ENCODE measurements at regions not wholly inside any gene's neighbourhood (a gene's known extent, or its start where the extent isn't known, plus 50 kb on each side); places are given as distances from the start of the nearest gene placed in this dataset.
"Not testable (repeated sequence)": the region's sequence is repeated elsewhere in the genome, so short reads cannot be mapped to it uniquely, and the experiment has no call there.

GRCh38 chr2:34244195-34244594, 645.1 kb upstream of the FAM98A start:
- peaks cover 0 to 9% (median 2%) of the 10 kb centered on the region in 7 donors for H3K9me3 Mint-ChIP-seq
- Histone ChIP-seq H3K36me3 (ENCODE audit: control insufficient read depth, insufficient read depth, low read length) (no peaks in the 10 kb centered on the region), H3K27me3 (ENCODE audit: control insufficient read depth, insufficient read depth, low read length) (no peaks in the 10 kb centered on the region), H3K27ac (ENCODE audit: insufficient read depth, low read length, poor library complexity, severe bottlenecking) (no peak overlapping the region), H3K4me1 (ENCODE audit: control insufficient read depth, insufficient read depth, low read length, poor library complexity, severe bottlenecking) (no peaks in the 10 kb centered on the region), H3K9me3 (ENCODE audit: control insufficient read depth in 2 of 2, low read length in 2 of 2) (peaks cover 0 to 5% of the 10 kb centered on the region in 2 experiments), H3K4me3 (ENCODE audit: low read depth, low read length) (no peak overlapping the region)
- peak overlapping the region in 1 of 3 donors; percentile 16 for H3K27ac Mint-ChIP-seq
- H3K36me3 Mint-ChIP-seq: no peaks in the 10 kb centered on the region
- no peaks in the 10 kb centered on the region for H3K27me3 Mint-ChIP-seq
- no peaks in the 10 kb centered on the region for H3K4me1 Mint-ChIP-seq
- ATAC-seq (ENCODE audit: low read depth in 2 of 2): no peak
- no peak overlapping the region for H3K4me3 Mint-ChIP-seq
- DNase-seq: no peak

DNA sequence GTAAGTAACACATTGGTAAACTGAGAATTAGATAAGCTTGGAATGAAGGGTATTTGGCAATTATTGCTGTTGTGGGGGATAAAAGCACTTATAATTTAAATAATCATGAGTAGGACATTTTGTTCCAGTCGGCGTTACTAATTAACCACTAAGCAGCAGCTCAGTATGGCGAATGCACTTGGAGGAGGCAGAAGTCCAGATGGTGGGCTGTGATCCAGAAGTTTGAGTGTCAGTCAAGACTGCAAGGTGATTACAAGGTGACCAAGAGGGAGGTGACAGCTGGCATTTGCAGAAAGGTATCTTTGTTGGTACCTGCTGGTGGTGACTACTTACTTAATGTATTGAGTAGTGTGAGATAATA, 643.6 kb upstream of the FAM98A start:
- H3K27me3 ChIP-seq (ENCODE audit: control insufficient read depth, insufficient read depth, low read length): no peaks in the 10 kb centered on the region
- no peaks in the 10 kb centered on the region for H3K36me3 Mint-ChIP-seq
- no peak for DNase-seq
- no peak overlapping the region for H3K4me3 Mint-ChIP-seq
- H3K27me3 Mint-ChIP-seq: no peaks in the 10 kb centered on the region
- H3K27ac Mint-ChIP-seq: no peak overlapping the region
- no peak for ATAC-seq (ENCODE audit: low read depth in 2 of 2)
- no peaks in the 10 kb centered on the region for H3K36me3 ChIP-seq (ENCODE audit: control insufficient read depth, insufficient read depth, low read length)
- no peaks in the 10 kb centered on the region for H3K4me1 ChIP-seq (ENCODE audit: control insufficient read depth, insufficient read depth, low read length, poor library complexity, severe bottlenecking)
- H3K4me1 Mint-ChIP-seq: no peaks in the 10 kb centered on the region
- no peak overlapping the region for H3K4me3 ChIP-seq (ENCODE audit: low read depth, low read length)
- no peak overlapping the region for H3K27ac ChIP-seq (ENCODE audit: insufficient read depth, low read length, poor library complexity, severe bottlenecking)
- H3K9me3 ChIP-seq (ENCODE audit: control insufficient read depth in 2 of 2, low read length in 2 of 2): peaks cover 2 to 5% of the 10 kb centered on the region in 2 experiments
- H3K9me3 Mint-ChIP-seq: peaks cover 0 to 9% (median 2%) of the 10 kb centered on the region in 7 donors

DNA sequence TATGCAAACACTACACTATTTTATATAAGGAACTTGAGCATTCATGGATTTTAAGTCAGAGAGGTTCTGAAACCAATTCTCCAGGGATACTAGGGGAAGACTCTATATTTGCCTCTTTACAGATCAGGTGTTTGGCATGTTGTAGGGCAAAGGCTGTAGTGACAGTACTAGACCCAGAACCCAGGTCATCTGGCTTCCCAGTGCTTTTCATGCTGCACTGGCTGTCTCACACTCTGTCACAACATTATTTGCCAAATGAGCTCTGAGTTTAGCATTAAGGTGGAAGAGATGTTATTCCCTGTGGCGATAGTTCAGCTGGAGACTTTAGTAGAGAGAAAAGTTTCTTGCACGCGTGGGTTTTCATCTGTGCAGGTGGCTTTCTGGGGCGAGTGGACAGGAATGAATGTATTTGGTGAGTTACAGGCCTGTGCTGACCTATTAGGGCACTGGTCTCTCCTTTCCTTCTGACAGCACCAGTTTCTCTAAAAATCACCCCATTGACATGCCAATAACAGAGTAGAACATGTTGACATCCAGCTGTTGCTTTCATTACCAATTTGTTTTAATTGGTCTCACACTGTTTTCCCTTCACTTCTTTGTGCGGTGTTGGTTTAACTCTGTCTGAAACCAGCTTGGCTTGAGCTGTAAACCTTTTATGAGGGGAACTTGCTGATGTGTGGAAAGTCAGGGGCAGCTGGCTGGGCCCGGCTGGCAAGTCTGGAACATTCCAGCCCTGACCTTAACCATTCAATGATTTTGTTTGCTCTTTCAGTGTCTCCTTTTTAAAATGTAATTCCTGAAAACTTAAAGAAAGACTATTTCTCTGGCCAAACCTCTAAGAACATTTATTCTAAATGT, 643.0 kb upstream of the FAM98A start:
- Histone ChIP-seq H3K9me3 (ENCODE audit: control insufficient read depth in 2 of 2, low read length in 2 of 2) (peaks cover 2 to 5% of the 10 kb centered on the region in 2 experiments), H3K27me3 (ENCODE audit: control insufficient read depth, insufficient read depth, low read length) (no peaks in the 10 kb centered on the region), H3K4me1 (ENCODE audit: control insufficient read depth, insufficient read depth, low read length, poor library complexity, severe bottlenecking) (no peaks in the 10 kb centered on the region), H3K4me3 (ENCODE audit: low read depth, low read length) (no peak overlapping the region), H3K27ac (ENCODE audit: insufficient read depth, low read length, poor library complexity, severe bottlenecking) (no peak overlapping the region), H3K36me3 (ENCODE audit: control insufficient read depth, insufficient read depth, low read length) (no peaks in the 10 kb centered on the region)
- no peak overlapping the region for H3K4me3 Mint-ChIP-seq
- H3K27me3 Mint-ChIP-seq: no peaks in the 10 kb centered on the region
- H3K9me3 Mint-ChIP-seq: peaks cover 0 to 11% (median 2%) of the 10 kb centered on the region in 7 donors
- H3K27ac Mint-ChIP-seq: no peak overlapping the region
- H3K4me1 Mint-ChIP-seq: no peaks in the 10 kb centered on the region
- H3K36me3 Mint-ChIP-seq: no peaks in the 10 kb centered on the region
- DNase-seq (no peak), ATAC-seq (ENCODE audit: low read depth in 2 of 2) (no peak)

DNA sequence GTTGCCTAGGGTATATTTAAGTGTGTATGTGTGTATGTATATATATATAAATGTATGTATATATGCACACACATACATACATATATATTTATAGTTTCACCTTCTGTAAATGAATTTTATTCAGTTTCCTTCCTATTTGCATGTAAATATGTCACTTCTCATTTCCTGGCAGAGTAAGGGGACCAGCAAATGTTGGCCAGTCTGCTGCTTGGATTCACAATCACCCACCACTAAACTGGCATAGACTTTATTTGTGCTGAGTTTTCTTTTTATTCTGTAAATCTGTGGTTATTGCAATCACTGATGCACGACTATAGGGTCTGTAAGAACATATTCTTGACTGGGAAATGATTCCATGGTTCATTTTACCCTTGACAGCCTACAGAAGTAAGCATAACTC, 640.4 kb upstream of the FAM98A start:
- Mint-ChIP-seq H3K27me3 (no peaks in the 10 kb centered on the region), H3K4me1 (no peaks in the 10 kb centered on the region), H3K36me3 (no peaks in the 10 kb centered on the region), H3K27ac (no peak overlapping the region), H3K4me3 (no peak overlapping the region), H3K9me3 (peaks cover 1 to 23% (median 3%) of the 10 kb centered on the region in 7 donors)
- H3K4me1 ChIP-seq (ENCODE audit: control insufficient read depth, insufficient read depth, low read length, poor library complexity, severe bottlenecking): no peaks in the 10 kb centered on the region
- no peaks in the 10 kb centered on the region for H3K36me3 ChIP-seq (ENCODE audit: control insufficient read depth, insufficient read depth, low read length)
- no peak overlapping the region for H3K27ac ChIP-seq (ENCODE audit: insufficient read depth, low read length, poor library complexity, severe bottlenecking)
- DNase-seq (no peak), ATAC-seq (ENCODE audit: low read depth in 2 of 2) (no peak)
- no peak overlapping the region for H3K4me3 ChIP-seq (ENCODE audit: low read depth, low read length)
- no peaks in the 10 kb centered on the region for H3K27me3 ChIP-seq (ENCODE audit: control insufficient read depth, insufficient read depth, low read length)
- peaks cover 2 to 5% of the 10 kb centered on the region in 2 experiments for H3K9me3 ChIP-seq (ENCODE audit: control insufficient read depth in 2 of 2, low read length in 2 of 2)

GRCh38 chr2:34234823-34235222, 635.7 kb upstream of the FAM98A start:
- Mint-ChIP-seq H3K4me3 (no peak overlapping the region), H3K27me3 (no peaks in the 10 kb centered on the region), H3K4me1 (no peaks in the 10 kb centered on the region), H3K9me3 (peaks cover 0 to 16% (median 2%) of the 10 kb centered on the region in 7 donors), H3K27ac (no peak overlapping the region), H3K36me3 (no peaks in the 10 kb centered on the region)
- Histone ChIP-seq H3K27ac (ENCODE audit: insufficient read depth, low read length, poor library complexity, severe bottlenecking) (no peak overlapping the region), H3K4me1 (ENCODE audit: control insufficient read depth, insufficient read depth, low read length, poor library complexity, severe bottlenecking) (no peaks in the 10 kb centered on the region), H3K36me3 (ENCODE audit: control insufficient read depth, insufficient read depth, low read length) (no peaks in the 10 kb centered on the region), H3K4me3 (ENCODE audit: low read depth, low read length) (no peak overlapping the region), H3K27me3 (ENCODE audit: control insufficient read depth, insufficient read depth, low read length) (no peaks in the 10 kb centered on the region), H3K9me3 (ENCODE audit: control insufficient read depth in 2 of 2, low read length in 2 of 2) (peaks cover 0 to 2% of the 10 kb centered on the region in 2 experiments)
- ATAC-seq (ENCODE audit: low read depth in 2 of 2) (no peak), DNase-seq (no peak)

DNA sequence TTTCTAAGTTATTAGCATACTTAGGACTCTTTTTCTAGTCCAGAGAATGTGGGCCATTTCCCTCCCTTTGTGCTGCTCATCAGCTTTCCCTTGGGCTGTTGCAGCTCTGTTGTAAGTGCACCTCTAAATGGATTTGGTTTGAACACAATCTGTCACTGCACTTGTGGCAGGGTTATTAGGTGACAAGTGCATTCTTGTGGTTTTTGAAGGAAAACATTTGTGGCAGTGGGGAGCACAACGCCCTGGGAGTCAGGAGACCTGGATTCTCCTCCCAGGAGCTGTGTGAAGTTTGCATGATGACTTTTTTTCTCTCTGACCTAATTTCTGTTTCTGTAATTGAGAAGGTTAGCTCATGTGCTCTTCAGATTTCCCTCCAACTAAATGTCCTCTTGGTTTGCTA, 630.9 kb upstream of the FAM98A start:
- Histone ChIP-seq H3K4me1 (ENCODE audit: control insufficient read depth, insufficient read depth, low read length, poor library complexity, severe bottlenecking) (no peaks in the 10 kb centered on the region), H3K36me3 (ENCODE audit: control insufficient read depth, insufficient read depth, low read length) (no peaks in the 10 kb centered on the region), H3K4me3 (ENCODE audit: low read depth, low read length) (no peak overlapping the region), H3K27ac (ENCODE audit: insufficient read depth, low read length, poor library complexity, severe bottlenecking) (no peak overlapping the region), H3K9me3 (ENCODE audit: control insufficient read depth in 2 of 2, low read length in 2 of 2) (no peaks in the 10 kb centered on the region), H3K27me3 (ENCODE audit: control insufficient read depth, insufficient read depth, low read length) (no peaks in the 10 kb centered on the region)
- H3K36me3 Mint-ChIP-seq: no peaks in the 10 kb centered on the region
- H3K4me1 Mint-ChIP-seq: no peaks in the 10 kb centered on the region
- H3K9me3 Mint-ChIP-seq: peaks cover 0 to 6% (median 0%) of the 10 kb centered on the region in 7 donors
- no peak for DNase-seq
- no peaks in the 10 kb centered on the region for H3K27me3 Mint-ChIP-seq
- H3K27ac Mint-ChIP-seq: no peak overlapping the region
- no peak for ATAC-seq (ENCODE audit: low read depth in 2 of 2)
- no peak overlapping the region for H3K4me3 Mint-ChIP-seq

GRCh38 chr2:34215174-34215573, 616.1 kb upstream of the FAM98A start:
- Mint-ChIP-seq H3K4me1 (no peaks in the 10 kb centered on the region), H3K9me3 (peaks cover 1 to 20% (median 6%) of the 10 kb centered on the region in 7 donors), H3K4me3 (no peak overlapping the region), H3K36me3 (no peaks in the 10 kb centered on the region), H3K27me3 (peaks cover 2% of the 10 kb centered on the region), H3K27ac (no peak overlapping the region)
- Histone ChIP-seq H3K4me1 (ENCODE audit: control insufficient read depth, insufficient read depth, low read length, poor library complexity, severe bottlenecking) (no peaks in the 10 kb centered on the region), H3K9me3 (ENCODE audit: control insufficient read depth in 2 of 2, low read length in 2 of 2) (peaks cover 0 to 13% of the 10 kb centered on the region in 2 experiments), H3K27ac (ENCODE audit: insufficient read depth, low read length, poor library complexity, severe bottlenecking) (no peak overlapping the region), H3K4me3 (ENCODE audit: low read depth, low read length) (no peak overlapping the region), H3K36me3 (ENCODE audit: control insufficient read depth, insufficient read depth, low read length) (no peaks in the 10 kb centered on the region), H3K27me3 (ENCODE audit: control insufficient read depth, insufficient read depth, low read length) (no peaks in the 10 kb centered on the region)
- no peak for ATAC-seq (ENCODE audit: low read depth in 2 of 2)
- no peak for DNase-seq

DNA sequence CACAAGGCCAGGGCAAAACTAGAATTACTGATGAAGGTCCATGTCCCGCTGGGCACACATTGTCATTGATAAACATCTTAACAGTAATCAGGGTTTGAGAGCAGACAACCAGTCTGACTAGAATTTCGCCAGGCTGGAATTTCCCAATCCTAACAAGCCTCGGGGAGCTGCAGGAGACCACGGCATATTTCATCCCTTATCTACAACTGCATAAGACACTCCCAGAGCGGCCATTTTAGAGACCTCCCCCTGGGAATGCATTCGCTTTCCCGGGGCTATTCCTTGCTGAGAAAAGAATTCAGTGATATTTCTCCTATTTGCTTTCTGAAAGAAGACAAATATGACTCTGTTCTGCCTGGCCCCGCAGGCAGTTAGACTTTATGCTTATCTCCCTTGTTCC, 611.3 kb upstream of the FAM98A start:
- H3K4me3 Mint-ChIP-seq; ATAC-seq (ENCODE audit: low read depth in 2 of 2); DNase-seq; H3K27ac ChIP-seq (ENCODE audit: insufficient read depth, low read length, poor library complexity, severe bottlenecking); H3K27ac Mint-ChIP-seq; H3K27me3 Mint-ChIP-seq; H3K36me3 Mint-ChIP-seq; H3K4me1 ChIP-seq (ENCODE audit: control insufficient read depth, insufficient read depth, low read length, poor library complexity, severe bottlenecking); H3K4me3 ChIP-seq (ENCODE audit: low read depth, low read length); H3K36me3 ChIP-seq (ENCODE audit: control insufficient read depth, insufficient read depth, low read length); H3K4me1 Mint-ChIP-seq; H3K27me3 ChIP-seq (ENCODE audit: control insufficient read depth, insufficient read depth, low read length): not testable (repeated sequence)
- H3K9me3 Mint-ChIP-seq: peaks cover 7 to 37% (median 19%) of the 10 kb centered on the region in 7 donors
- peaks cover 3 to 23% of the 10 kb centered on the region in 2 experiments for H3K9me3 ChIP-seq (ENCODE audit: control insufficient read depth in 2 of 2, low read length in 2 of 2)

Data from CD4-positive, CD25-positive, alpha-beta regulatory T cell (primary cell).